ENCODE measurements at regions not wholly inside any gene's neighbourhood (a gene's known extent, or its start where the extent isn't known, plus 50 kb on each side); places are given as distances from the start of the nearest gene placed in this dataset.

GRCh38 chr7:18330548-18330947 lies 165.0 kb upstream of the HDAC9 start:
- no peak for TF ChIP-seq CTCF (IDR thresholded peaks at IDR 0.05)
- no peak for TF ChIP-seq RELA (CRISPR knock-in tag; IDR thresholded peaks at IDR 0.05; ENCODE audit: borderline replicate concordance)
- TF ChIP-seq ZNF416 (CRISPR knock-in tag; IDR thresholded peaks at IDR 0.05), result no peak
- no peak for TF ChIP-seq MXD4 (CRISPR knock-in tag; IDR thresholded peaks at IDR 0.05; ENCODE audit: borderline replicate concordance)
- TF ChIP-seq ZNF263 (CRISPR knock-in tag; IDR thresholded peaks at IDR 0.05; ENCODE audit: low read depth), result no peak
- TF ChIP-seq FOXJ3 (CRISPR knock-in tag; IDR thresholded peaks at IDR 0.05; ENCODE audit: borderline replicate concordance), result no peak
- no peak for TF ChIP-seq ZNF232 (CRISPR knock-in tag; IDR thresholded peaks at IDR 0.05)
- no peak for TF ChIP-seq CDX4 (CRISPR knock-in tag; IDR thresholded peaks at IDR 0.05; ENCODE audit: borderline replicate concordance)
